ENCODE measurements at regions not wholly inside any gene's neighbourhood (a gene's known extent, or its start where the extent isn't known, plus 50 kb on each side); places are given as distances from the start of the nearest gene placed in this dataset.

DNA sequence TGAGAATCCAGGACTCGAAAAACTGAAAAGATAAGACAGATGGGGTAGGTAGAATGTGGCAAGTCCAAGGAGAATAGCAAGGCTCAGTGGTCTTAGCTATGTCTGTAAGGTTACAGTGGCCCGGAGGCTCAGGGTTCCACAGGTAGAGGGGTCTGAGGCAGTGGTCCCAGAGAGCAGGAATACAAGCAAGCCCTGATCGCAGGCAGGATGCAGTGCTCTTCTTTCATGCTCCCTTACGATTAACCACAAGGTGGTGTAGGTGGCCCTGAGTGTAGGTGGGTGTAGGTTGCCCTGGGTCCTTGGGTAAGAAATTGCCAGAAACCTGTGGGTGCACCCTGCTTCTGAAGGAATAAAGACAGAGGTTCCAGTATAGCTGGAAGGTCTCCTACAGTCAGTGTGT is 99.1 kb upstream of the RAB3GAP2 start:
- TF ChIP-seq, protein P1, sequence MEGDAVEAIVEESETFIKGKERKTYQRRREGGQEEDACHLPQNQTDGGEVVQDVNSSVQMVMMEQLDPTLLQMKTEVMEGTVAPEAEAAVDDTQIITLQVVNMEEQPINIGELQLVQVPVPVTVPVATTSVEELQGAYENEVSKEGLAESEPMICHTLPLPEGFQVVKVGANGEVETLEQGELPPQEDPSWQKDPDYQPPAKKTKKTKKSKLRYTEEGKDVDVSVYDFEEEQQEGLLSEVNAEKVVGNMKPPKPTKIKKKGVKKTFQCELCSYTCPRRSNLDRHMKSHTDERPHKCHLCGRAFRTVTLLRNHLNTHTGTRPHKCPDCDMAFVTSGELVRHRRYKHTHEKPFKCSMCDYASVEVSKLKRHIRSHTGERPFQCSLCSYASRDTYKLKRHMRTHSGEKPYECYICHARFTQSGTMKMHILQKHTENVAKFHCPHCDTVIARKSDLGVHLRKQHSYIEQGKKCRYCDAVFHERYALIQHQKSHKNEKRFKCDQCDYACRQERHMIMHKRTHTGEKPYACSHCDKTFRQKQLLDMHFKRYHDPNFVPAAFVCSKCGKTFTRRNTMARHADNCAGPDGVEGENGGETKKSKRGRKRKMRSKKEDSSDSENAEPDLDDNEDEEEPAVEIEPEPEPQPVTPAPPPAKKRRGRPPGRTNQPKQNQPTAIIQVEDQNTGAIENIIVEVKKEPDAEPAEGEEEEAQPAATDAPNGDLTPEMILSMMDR (IDR thresholded peaks at IDR 0.05; ENCODE audit: low read depth, low read length), result peak; percentile 40
- no peak for TF ChIP-seq EZH2phosphoT487 (IDR thresholded peaks at IDR 0.05; ENCODE audit: low read depth)

All from OCI-LY3 (cell line).